B cell (primary cell): ENCODE measurements at regions not wholly inside any gene's neighbourhood (a gene's known extent, or its start where the extent isn't known, plus 50 kb on each side); places are given as distances from the start of the nearest gene placed in this dataset.

ENCODE experiments used
- ATAC-seq: fragments of 200-7000 bp; cut with Tn5 transposase; one replicate; pipeline ENCODE4 v1.10.0; 2021; ENCODE audit warnings: low read depth, mild to moderate bottlenecking, moderate number of reproducible peaks, moderate library complexity
- CTCF ChIA-PET: fragments of 350-600 bp; sonication (Branson Sonifier 250); formaldehyde crosslinking; loops from one replicate; lab custom pipeline; 2021; ENCODE audit warnings: antibody characterized with exemption, inconsistent platforms; lab: Charles Lee
- POLR2A ChIA-PET: fragments of 350-600 bp; sonication (Branson Sonifier 250); formaldehyde crosslinking; loops from one replicate; lab custom pipeline; 2021; ENCODE audit warnings: antibody characterized with exemption; lab: Charles Lee
- DNase-seq: peaks from one replicate; pipeline ENCODE4 v3.0.0; 2013
- H2AFZ ChIP-seq: 2 replicates; pipeline ENCODE4 v1.6.1; 2012; ENCODE audit warnings: mild to moderate bottlenecking, low read depth, low read length; ENCODE audit not compliant: insufficient read depth, poor library complexity, severe bottlenecking
- H3K27ac ChIP-seq, 2 donors: 1 replicate in 1 of 2; 2 replicates in 1 of 2; pipeline ENCODE4 v1.5.1; 2012 to 2013; ENCODE audit warnings: low read length in 2 of 2, mild to moderate bottlenecking in 2 of 2, moderate library complexity in 1 of 2
- H3K27me3 ChIP-seq, 4 experiments: fragments of 200-600 bp in 1 of 4; sonication (generic) in 1 of 4; replicated peaks in 1 of 4; 1 replicate in 2 of 4; 2 replicates in 2 of 4; pipeline versions ENCODE4 v1.6.1 to v1.7.0; 2013 to 2016; ENCODE audit warnings: low read length in 3 of 4, mild to moderate bottlenecking in 2 of 4, mixed read lengths in 1 of 4, moderate library complexity in 1 of 4; ENCODE audit not compliant: insufficient read depth in 4 of 4, control insufficient read depth in 3 of 4; ENCODE audit errors: control extremely low read depth in 1 of 4
- H3K36me3 ChIP-seq, 2 experiments: replicated peaks in 1 of 2; 1 replicate in 1 of 2; 2 replicates in 1 of 2; pipeline versions ENCODE4 v1.6.1 to v1.7.1; 2013; ENCODE audit warnings: low read length in 1 of 2; ENCODE audit not compliant: insufficient read depth in 2 of 2, control insufficient read depth in 1 of 2; ENCODE audit errors: control extremely low read depth in 1 of 2, extremely low read depth in 1 of 2
- H3K4me1 ChIP-seq, 2 donors: fragments of 200-600 bp in 1 of 2; sonication (generic) in 1 of 2; 1 replicate in 1 of 2; 2 replicates in 1 of 2; pipeline versions ENCODE4 v1.5.1 to v1.6.1; 2013 to 2017; ENCODE audit warnings: low read length in 2 of 2; ENCODE audit not compliant: control insufficient read depth in 2 of 2, insufficient read depth in 2 of 2
- H3K4me2 ChIP-seq: replicated peaks from 2 replicates; pipeline ENCODE3; 2012; ENCODE audit warnings: mild to moderate bottlenecking, low read depth, low read length; ENCODE audit not compliant: poor library complexity, severe bottlenecking
- H3K4me3 ChIP-seq, 5 experiments: fragments of 200-600 bp in 1 of 5; sonication (generic) in 1 of 5; 1 replicate in 3 of 5; 2 replicates in 2 of 5; pipeline versions ENCODE4 v1.5.1 to v1.7.0; 2011 to 2016; ENCODE audit warnings: low read length in 4 of 5, mild to moderate bottlenecking in 4 of 5, low read depth in 2 of 5, control low read depth in 1 of 5, moderate library complexity in 1 of 5; ENCODE audit not compliant: insufficient read depth in 1 of 5; ENCODE audit errors: control extremely low read depth in 1 of 5, extremely low read depth in 1 of 5
- H3K79me2 ChIP-seq: fragments of 200-600 bp; sonication (generic); one replicate; pipeline ENCODE4 v1.6.0; 2016; ENCODE audit warnings: low read length; ENCODE audit not compliant: control insufficient read depth, insufficient read depth
- H3K9ac ChIP-seq: fragments of 200-600 bp; sonication (generic); 2 replicates; pipeline ENCODE4 v1.6.1; 2017; ENCODE audit warnings: mild to moderate bottlenecking, low read length, moderate library complexity
- H3K9me3 ChIP-seq, 3 donors: one replicate each; pipeline versions ENCODE4 v1.6.1 to v1.7.1; 2013; ENCODE audit warnings: low read length in 2 of 3; ENCODE audit not compliant: control insufficient read depth in 2 of 3, insufficient read depth in 1 of 3; ENCODE audit errors: control extremely low read depth in 1 of 3
- H4K20me1 ChIP-seq: 2 replicates; pipeline ENCODE4 v1.6.0; 2012; ENCODE audit warnings: mild to moderate bottlenecking, low read length; ENCODE audit not compliant: insufficient read depth, control insufficient read depth, poor library complexity, severe bottlenecking
- H3K27ac Mint-ChIP-seq: one replicate; pipeline ENCODE4 v1.8.0; 2021; ENCODE audit warnings: mixed read lengths
- H3K27me3 Mint-ChIP-seq: one replicate; pipeline ENCODE4 v1.8.0; 2021; ENCODE audit warnings: mixed read lengths
- H3K4me1 Mint-ChIP-seq: one replicate; pipeline ENCODE4 v1.8.0; 2021; ENCODE audit warnings: mixed read lengths
- H3K4me3 Mint-ChIP-seq: one replicate; pipeline ENCODE4 v1.8.0; 2021; ENCODE audit warnings: mixed read lengths
- H3K9me3 Mint-ChIP-seq: one replicate; pipeline ENCODE4 v1.8.0; 2022; ENCODE audit warnings: mixed read lengths; ENCODE audit not compliant: insufficient read depth
- EZH2 ChIP-seq: IDR thresholded peaks from 2 replicates; pipeline ENCODE4 v1.6.1; 2012; ENCODE audit warnings: borderline replicate concordance, low read depth, mild to moderate bottlenecking, moderate library complexity, low read length; ENCODE audit not compliant: insufficient read depth, poor library complexity, severe bottlenecking
- WGBS: methylation state at CpG from one replicate; pipeline ENCODE4 v1.1.5; 2013; ENCODE audit warnings: missing lambda C conversion rate; ENCODE audit not compliant: insufficient coverage; 5-methylcytosine and 5-hydroxymethylcytosine counted together
- intact Hi-C: fragments of 100-400 bp; cut with micrococcal nuclease; formaldehyde crosslinking; loops from one replicate; pipeline ENCODE4 v1.10.0; 2022
- TF ChIP-seq, protein P1 (sequence below): fragments of 200-600 bp; IDR thresholded peaks from one replicate; pipeline ENCODE4 v1.8.0; 2022; ENCODE audit warnings: antibody characterized with exemption, mild to moderate bottlenecking

DNA sequence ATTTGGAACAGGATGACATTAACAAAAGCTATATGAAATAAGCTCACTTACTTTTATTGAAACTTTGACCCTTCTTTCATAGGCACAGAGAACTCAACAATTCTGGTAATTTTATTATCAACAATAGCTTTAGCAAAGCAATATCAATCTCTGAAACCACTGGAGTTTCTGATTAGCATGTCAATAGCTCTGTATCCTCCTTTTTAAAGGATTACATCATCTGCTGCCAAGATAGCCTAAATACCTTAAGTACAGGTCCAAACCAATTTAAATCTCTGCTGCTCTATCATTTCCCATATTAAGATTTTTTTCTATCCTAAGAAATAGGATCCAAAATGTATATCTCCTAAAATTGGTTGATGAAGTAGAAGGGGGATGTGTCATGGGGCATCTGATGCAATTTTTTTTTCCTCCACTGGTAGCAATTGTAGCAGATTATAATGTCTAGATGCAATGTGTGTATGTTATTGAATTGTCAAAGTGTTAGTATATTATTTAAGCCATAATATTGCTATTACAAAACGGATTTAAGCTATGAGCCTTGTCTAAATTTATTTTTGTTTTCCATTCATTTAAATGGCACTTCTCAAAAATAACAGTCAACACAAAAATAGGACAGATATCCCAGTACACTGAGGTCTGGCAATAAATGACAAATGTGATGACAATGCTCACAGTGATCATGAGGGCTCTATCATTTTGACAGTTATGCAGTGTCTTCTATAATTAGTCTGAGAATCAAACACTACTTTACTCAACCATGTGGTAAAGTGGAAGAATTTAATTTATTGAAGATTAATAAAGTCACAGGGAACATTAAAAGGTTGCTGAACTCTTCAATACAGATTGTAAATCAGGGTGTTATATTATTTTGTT lies 328.4 kb downstream of the CDH7 start:
- Mint-ChIP-seq H3K27me3 (no peaks in the 10 kb centered on the region), H3K27ac (no peak overlapping the region), H3K9me3 (no peaks in the 10 kb centered on the region), H3K4me1 (no peaks in the 10 kb centered on the region), H3K4me3 (no peak overlapping the region)
- Histone ChIP-seq H3K4me3 (no peak overlapping the region), H3K79me2 (no peaks in the 10 kb centered on the region), H3K36me3 (no peaks in the 10 kb centered on the region), H3K27me3 (no peaks in the 10 kb centered on the region), H4K20me1 (no peaks in the 10 kb centered on the region), H2AFZ (no peak overlapping the region), H3K4me1 (no peaks in the 10 kb centered on the region), H3K27ac (no peak overlapping the region), H3K9ac (no peak overlapping the region), H3K4me2 (no peak overlapping the region), H3K9me3 (peaks cover 0 to 2% (median 0%) of the 10 kb centered on the region in 3 donors)
- DNase-seq (no peak), ATAC-seq (no peak)
- POLR2A ChIA-PET, result no interaction called here
- intact Hi-C loops, result no loop called here
- TF ChIP-seq, protein P1, sequence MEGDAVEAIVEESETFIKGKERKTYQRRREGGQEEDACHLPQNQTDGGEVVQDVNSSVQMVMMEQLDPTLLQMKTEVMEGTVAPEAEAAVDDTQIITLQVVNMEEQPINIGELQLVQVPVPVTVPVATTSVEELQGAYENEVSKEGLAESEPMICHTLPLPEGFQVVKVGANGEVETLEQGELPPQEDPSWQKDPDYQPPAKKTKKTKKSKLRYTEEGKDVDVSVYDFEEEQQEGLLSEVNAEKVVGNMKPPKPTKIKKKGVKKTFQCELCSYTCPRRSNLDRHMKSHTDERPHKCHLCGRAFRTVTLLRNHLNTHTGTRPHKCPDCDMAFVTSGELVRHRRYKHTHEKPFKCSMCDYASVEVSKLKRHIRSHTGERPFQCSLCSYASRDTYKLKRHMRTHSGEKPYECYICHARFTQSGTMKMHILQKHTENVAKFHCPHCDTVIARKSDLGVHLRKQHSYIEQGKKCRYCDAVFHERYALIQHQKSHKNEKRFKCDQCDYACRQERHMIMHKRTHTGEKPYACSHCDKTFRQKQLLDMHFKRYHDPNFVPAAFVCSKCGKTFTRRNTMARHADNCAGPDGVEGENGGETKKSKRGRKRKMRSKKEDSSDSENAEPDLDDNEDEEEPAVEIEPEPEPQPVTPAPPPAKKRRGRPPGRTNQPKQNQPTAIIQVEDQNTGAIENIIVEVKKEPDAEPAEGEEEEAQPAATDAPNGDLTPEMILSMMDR, result no peak
- no peak for TF ChIP-seq EZH2
- CTCF ChIA-PET, result no interaction called here
- WGBS, result no CpG with 5 or more reads among the region's 1 CpG

DNA sequence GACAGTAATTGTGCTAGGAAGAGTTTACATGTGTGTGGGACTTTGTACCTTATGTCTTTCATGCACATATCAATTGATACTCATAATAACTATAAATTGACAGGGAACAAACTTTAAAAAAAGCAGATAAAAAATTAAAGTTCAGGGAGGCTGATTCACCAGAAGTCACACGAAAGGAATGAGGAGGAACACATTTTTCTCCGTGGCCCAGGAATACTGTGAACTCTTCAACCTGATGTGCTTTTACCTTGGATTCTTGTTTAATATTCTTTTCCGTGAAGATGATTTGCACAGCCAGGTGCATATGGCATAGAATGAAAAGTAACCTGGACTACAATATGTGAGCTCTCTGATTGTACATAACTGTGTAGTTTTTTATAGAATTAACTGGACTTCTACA lies 326.3 kb downstream of the CDH7 start:
- TF ChIP-seq, protein P1, result no peak
- TF ChIP-seq EZH2, result no peak
- ChIA-PET POLR2A (no interaction called here), CTCF (no interaction called here)
- Mint-ChIP-seq H3K9me3 (peaks cover 7% of the 10 kb centered on the region), H3K27ac (no peak overlapping the region), H3K27me3 (no peaks in the 10 kb centered on the region), H3K4me3 (no peak overlapping the region), H3K4me1 (no peaks in the 10 kb centered on the region)
- H3K79me2 ChIP-seq, result no peaks in the 10 kb centered on the region
- no peak for DNase-seq
- intact Hi-C loops, result no loop called here
- H4K20me1 ChIP-seq, result no peaks in the 10 kb centered on the region
- no peak overlapping the region for H3K27ac ChIP-seq
- H3K4me2 ChIP-seq, result no peak overlapping the region
- WGBS, result 85% methylated on average over 2 of the region's 3 CpGs
- no peaks in the 10 kb centered on the region for H3K36me3 ChIP-seq
- no peaks in the 10 kb centered on the region for H3K27me3 ChIP-seq
- no peak overlapping the region for H2AFZ ChIP-seq
- H3K9ac ChIP-seq, result no peak overlapping the region
- no peak overlapping the region for H3K4me3 ChIP-seq
- no peak for ATAC-seq
- no peaks in the 10 kb centered on the region for H3K4me1 ChIP-seq
- peaks cover 0 to 6% (median 2%) of the 10 kb centered on the region in 3 donors for H3K9me3 ChIP-seq
